Heart left ventricle (tissue), 13 donors: ENCODE measurements at regions not wholly inside any gene's neighbourhood (a gene's known extent, or its start where the extent isn't known, plus 50 kb on each side); places are given as distances from the start of the nearest gene placed in this dataset.

Experiments used
- POLR2A ChIP-seq, 2 donors: fragments of 450-650 bp; IDR thresholded peaks; one replicate each; pipeline ENCODE4 v1.6.1; 2017; ENCODE audit warnings: antibody characterized with exemption in 2 of 2, mild to moderate bottlenecking in 2 of 2, moderate library complexity in 2 of 2
- TF ChIP-seq, protein P1 (sequence below), 12 donors: fragments of 200-600 bp; sonication (generic) in 4 of 12; IDR thresholded peaks; one replicate each; pipeline versions ENCODE4 v1.5.0 to v1.8.0; 2018 to 2022; ENCODE audit warnings: antibody characterized with exemption in 12 of 12, mild to moderate bottlenecking in 5 of 12
- donor health status: ischemic (EF 13 %, LVEDD 7.1; RV severe dilation, severe dysfunction).
- donor health status: DM: no; HTN: yes; CAD: no.
- donor health status: DM: no; HTN: no; CAD: no.
- donor health status: ischemic (EF 25% LVEDD 6.9; RV normal size, moderate dysfunction).
- donor health status: ischemic (EF 25% LVEDD 5.7; RV mildly dilated, moderate dysfunction).
- donor health status: ischemic (EF 35%, LVEDD 5.7; RV mildly dilated, moderate dysfunction).
- donor health status: nonischemic (EF 11% LVEDD 7.7; RV severe dilation, severe dysfunction).
- donor health status: DM: yes; HTN: yes; CAD: no.
- donor health status: PGD.
- donor health status: ischemic (EF 29% LVEDD 5.4; RV normal size, mild dysfunction).
- donor health status: nonischemic (EF 23%, LVEDD 6.1; RV moderate dilation, normal function).

DNA sequence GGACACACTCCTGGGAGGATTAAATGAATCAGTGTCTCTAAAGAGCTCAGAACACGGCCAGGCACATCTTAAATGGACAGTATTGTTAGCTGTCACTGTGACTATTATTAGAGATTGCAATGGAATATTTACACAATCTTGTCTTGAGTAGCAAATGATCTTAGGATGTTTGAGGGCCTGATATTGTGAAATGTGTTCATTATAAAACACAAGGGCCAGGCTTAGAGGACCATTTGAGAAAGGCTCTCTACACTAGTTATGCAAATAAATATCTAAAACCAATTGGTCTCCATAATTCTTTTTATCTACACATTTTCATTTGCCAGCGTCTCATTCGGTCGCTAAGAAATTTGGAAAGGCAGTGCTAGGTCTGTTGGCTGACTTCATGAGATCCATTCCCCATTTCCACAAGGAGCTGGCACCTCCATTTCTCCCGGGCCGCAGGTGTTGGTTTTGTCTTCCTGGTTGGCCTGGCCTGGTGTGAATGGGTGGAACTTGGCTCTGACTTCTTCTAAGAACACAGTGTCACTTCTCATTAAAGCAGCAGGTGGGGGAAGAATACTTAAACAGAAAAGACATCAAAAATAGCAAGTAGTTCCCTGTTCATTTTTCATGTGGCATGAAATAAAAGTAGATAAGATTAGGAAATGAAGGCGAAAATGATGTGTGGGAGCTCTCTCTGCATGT, 56.0 kb upstream of the PLXNA2 start:
- no peak for TF ChIP-seq POLR2A (IDR thresholded peaks at IDR 0.05)
- TF ChIP-seq, protein P1, sequence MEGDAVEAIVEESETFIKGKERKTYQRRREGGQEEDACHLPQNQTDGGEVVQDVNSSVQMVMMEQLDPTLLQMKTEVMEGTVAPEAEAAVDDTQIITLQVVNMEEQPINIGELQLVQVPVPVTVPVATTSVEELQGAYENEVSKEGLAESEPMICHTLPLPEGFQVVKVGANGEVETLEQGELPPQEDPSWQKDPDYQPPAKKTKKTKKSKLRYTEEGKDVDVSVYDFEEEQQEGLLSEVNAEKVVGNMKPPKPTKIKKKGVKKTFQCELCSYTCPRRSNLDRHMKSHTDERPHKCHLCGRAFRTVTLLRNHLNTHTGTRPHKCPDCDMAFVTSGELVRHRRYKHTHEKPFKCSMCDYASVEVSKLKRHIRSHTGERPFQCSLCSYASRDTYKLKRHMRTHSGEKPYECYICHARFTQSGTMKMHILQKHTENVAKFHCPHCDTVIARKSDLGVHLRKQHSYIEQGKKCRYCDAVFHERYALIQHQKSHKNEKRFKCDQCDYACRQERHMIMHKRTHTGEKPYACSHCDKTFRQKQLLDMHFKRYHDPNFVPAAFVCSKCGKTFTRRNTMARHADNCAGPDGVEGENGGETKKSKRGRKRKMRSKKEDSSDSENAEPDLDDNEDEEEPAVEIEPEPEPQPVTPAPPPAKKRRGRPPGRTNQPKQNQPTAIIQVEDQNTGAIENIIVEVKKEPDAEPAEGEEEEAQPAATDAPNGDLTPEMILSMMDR (IDR thresholded peaks at IDR 0.05): no peak
